NCI-H510A treated with DMSO at 0.1 percent for 48 hours (cell line): ENCODE measurements at regions not wholly inside any gene's neighbourhood (a gene's known extent, or its start where the extent isn't known, plus 50 kb on each side); places are given as distances from the start of the nearest gene placed in this dataset.
"Not testable (repeated sequence)": the region's sequence is repeated elsewhere in the genome, so short reads cannot be mapped to it uniquely, and the experiment has no call there.

ENCODE experiments used
- DNase-seq: peaks from one replicate; lab custom pipeline; 2025; lab: John Stamatoyannopoulos, UW

GRCh38 chr4:4666693-4667621 is 125.1 kb upstream of the STX18 start:
- DNase-seq = no peak

GRCh38 chr4:4666187-4666586 is 124.3 kb upstream of the STX18 start:
- DNase-seq = no peak

GRCh38 chr4:4664234-4664633 is 122.4 kb upstream of the STX18 start:
- no peak for DNase-seq

DNA sequence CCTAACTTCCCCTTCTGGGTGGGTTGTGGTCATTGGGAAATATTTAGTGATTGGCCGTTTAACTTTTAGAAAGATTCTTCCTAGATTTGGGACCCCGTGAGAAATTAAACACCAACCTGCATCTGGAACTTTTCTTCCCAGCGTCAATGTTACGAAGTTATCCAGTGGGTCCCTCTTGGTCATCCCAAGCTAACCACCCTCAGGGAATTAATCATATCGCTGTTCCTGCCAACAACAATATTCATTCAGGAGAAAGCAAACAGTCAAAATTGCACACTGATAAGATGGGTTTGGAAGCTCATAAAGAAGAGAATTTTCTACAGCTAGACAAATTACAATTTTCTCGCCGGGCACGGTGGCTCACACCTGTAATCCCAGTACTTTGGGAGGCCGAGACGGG is 121.2 kb upstream of the STX18 start:
- DNase-seq = no peak

- DNase-seq = no peak
Measured at GRCh38 chr4:4662230-4662629, 120.4 kb upstream of the STX18 start.

DNA sequence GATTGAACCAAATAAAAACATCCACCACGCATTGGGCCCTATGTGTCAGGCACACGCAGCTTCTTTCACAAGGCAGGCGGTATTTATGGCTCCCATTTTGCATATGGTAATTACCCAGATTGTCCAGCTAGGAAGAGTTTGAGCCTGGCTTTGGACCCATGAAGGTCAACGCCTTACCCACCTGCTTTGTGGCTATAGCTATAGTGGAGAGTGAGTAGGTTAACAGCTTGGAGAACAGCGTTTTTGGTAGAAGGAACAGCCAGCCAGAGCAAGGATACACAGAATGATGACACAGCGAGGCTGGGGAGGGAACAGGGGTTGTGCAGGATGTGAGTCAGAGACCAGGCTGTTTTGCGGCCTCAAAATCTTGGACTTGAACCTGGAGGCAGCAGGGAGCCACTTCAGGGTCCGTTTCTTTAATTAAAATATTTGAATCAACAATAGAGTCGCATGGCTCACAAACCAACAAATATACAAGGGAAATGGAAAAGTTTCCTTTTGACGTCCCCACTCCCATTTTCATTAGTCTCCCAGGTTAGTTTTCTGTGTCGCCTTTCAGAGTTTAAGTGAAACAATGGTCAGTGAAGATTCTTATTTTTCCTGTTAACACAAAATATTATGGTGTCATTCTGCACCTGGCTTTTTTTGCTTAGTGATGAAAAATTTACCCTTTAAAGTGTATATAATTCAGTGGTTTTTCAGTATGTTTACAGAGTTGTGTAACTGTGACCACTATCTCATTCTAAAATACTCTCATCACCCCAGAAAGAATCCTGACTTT is 118.2 kb upstream of the STX18 start:
- DNase-seq = no peak

DNA sequence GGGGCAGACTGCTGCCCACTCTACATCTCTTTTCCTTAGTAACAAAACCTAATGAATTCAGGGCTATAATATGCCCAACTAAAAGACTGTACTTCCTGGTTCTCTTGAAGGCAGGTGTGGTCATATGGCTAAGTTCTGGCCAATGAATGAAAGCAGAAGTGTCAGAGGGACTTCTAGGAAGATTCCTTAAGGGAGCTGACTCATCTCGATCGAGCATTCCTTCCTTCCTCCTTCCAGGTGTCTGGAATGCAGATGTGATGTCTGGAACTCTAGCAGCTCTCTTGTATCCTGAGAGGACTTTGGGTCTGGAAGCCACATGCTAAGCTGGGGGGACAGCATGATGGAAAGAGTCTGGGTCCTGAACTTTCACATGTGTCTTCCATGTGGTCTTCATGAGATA is 116.2 kb upstream of the STX18 start:
- DNase-seq = no peak

DNA sequence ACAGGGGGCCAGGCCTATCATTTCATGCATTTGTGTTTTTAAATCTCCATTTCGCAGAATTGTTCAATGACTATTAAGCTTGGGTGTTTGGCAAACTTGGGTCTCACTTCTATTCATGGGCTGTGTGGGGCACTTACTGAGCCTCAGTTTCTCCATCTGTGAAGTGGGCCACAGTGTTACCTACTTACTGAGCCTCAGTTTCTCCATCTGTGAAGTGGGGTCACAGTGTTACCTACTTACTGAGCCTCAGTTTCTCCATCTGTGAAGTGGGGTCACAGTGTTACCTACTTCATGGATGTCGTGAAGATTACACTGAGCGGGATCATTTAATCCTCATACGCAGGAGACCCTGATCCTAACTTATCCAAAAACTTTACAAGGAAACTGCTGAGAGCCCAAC is 115.1 kb upstream of the STX18 start:
- no peak for DNase-seq

DNA sequence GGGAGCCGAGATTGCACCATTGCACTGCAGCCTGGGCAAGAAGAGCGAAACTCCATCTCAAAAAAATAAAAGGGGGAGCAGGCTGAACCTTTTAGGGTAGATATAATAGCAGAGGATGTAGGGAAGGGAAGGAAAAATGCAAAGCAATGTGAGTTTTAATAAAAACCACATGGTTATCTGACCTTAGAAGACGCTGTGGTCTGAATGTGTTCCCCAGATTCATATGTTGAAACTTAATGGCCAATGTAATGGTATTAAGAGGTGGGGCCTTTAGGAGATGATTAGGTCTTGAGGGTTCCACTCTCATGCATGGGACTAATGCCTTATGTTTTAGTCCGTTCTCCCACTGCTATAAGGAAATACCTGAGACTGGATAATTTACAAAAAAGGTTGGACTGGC is 114.1 kb upstream of the STX18 start:
- DNase-seq = no peak

DNA sequence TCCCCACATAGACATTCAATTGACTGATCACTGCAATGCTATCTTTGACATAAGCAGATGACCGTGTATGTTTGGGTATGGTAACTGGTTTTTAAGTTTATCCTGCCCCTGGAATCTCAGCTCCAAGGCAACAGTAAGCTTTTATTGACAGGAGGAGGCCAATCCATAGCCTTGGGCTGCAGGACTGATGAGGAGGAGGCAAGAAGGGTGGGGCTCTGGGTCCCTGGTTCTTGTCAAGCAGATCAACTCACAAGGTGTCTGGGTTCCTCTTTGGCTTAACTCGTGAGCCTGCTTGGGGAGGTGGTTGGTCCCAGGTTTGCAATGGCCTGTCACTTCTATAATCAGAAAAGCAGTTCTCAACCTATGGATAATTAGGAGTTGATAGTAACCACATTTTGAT is 113.2 kb upstream of the STX18 start:
- no peak for DNase-seq

- DNase-seq = no peak
Measured at GRCh38 chr4:4651811-4652755, 110.2 kb upstream of the STX18 start.

- no peak for DNase-seq
Measured at GRCh38 chr4:4647041-4647440, 105.2 kb upstream of the STX18 start.

DNA sequence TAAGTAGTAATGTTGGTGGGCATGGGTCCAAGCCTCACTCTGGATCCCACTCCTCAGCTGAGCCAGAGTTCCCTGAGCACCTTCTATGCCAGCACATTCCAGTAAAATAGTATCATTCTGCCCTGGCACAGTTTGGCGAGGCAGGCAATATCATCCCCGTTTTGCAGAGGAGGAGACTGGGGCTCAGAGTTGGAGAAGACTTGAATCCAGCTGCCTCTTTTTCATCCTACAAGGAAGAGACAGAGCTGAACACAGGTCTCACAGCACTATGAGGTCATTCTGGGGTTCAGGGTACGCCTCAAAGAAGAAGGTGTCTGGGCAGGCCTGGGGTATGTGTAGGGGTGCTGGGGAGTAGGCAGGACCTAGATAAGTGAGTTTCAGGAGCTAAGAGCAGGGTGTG is 103.9 kb upstream of the STX18 start:
- DNase-seq = no peak

- not testable (repeated sequence) for DNase-seq
Measured at GRCh38 chr4:4644277-4644676, 102.4 kb upstream of the STX18 start.

GRCh38 chr4:4643743-4644142 is 101.9 kb upstream of the STX18 start:
- not testable (repeated sequence) for DNase-seq

GRCh38 chr4:4643306-4643705 is 101.5 kb upstream of the STX18 start:
- DNase-seq = no peak

- DNase-seq = no peak
Measured at GRCh38 chr4:4642496-4643000, 100.7 kb upstream of the STX18 start.

- no peak for DNase-seq
Measured at GRCh38 chr4:4641661-4642495, 100.0 kb upstream of the STX18 start.

GRCh38 chr4:4641254-4641653 is 99.4 kb upstream of the STX18 start:
- no peak for DNase-seq

DNA sequence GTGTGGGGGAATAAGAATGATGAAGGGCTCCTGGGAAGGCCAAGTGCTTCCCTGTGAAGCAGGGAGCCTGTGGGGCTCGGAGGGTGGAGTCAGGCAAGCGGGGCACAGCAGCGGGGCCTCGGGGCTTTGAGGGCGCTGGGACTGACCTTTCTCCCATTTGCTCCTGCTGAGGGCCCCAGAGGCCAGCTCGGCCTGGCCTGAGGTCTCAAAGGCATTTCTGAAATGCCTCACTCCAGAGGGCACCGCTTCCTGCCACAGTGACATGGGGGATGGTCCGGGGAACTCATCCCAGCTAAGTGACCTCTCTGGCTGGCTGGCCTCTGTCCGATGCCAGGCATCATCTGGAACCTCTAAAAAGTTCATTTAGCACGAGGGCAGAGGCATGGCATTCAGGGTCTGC is 98.8 kb upstream of the STX18 start:
- no peak for DNase-seq

DNA sequence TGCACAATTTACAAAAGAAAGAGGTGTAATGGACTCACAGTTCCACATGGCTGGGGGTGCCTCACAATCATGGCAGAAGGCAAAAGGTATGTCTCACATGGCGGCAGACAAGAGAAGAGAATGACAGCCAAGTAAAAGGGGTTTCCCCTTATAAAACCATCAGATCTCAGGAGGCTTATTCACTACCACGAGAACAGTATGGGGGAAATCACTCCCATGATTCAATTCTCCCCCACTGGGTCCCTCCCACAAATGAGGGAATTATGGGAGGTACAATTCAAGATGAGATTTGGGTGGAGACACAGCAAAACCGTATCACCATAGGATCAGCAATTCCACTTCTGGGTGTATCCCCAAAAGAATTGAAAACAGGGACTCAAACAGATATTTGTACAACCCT is 97.5 kb upstream of the STX18 start:
- no peak for DNase-seq
